ENCODE measurements at regions not wholly inside any gene's neighbourhood (a gene's known extent, or its start where the extent isn't known, plus 50 kb on each side); places are given as distances from the start of the nearest gene placed in this dataset.
"Not testable (repeated sequence)": the region's sequence is repeated elsewhere in the genome, so short reads cannot be mapped to it uniquely, and the experiment has no call there.

GRCh38 chr15:99466701-99467337, 99.0 kb upstream of the MEF2A start:
- Histone ChIP-seq H2AK5ac (ENCODE audit: low read length, severe bottlenecking) (no peak overlapping the region), H3K9ac (ENCODE audit: low read length) (no peak overlapping the region), H4K8ac (ENCODE audit: low read length) (peak overlapping the region; percentile 7), H2BK5ac (ENCODE audit: low read depth, low read length, poor library complexity, severe bottlenecking) (no peak overlapping the region), H3K18ac (ENCODE audit: low read depth in 1 of 2, low read length in 2 of 2) (no peak overlapping the region), H2AFZ (ENCODE audit: low read depth, low read length) (peak overlapping the region; percentile 30), H2BK12ac (ENCODE audit: low read length in 2 of 2) (no peak overlapping the region), H3K23ac (ENCODE audit: low read length in 2 of 2) (no peak overlapping the region), H3K79me1 (replicated peaks; ENCODE audit: low read length, poor library complexity, severe bottlenecking) (no peaks in the 10 kb centered on the region), H3K36me3 (ENCODE audit: control insufficient read depth in 1 of 2, insufficient read depth in 2 of 2, low read depth in 1 of 2, low read length in 2 of 2) (no peaks in the 10 kb centered on the region), H2BK120ac (ENCODE audit: low read depth, low read length) (no peak overlapping the region), H3K9me3 (ENCODE audit: control insufficient read depth, low read length) (peaks cover 6% of the 10 kb centered on the region), H3K14ac (ENCODE audit: low read length in 2 of 2) (peak overlapping the region in 1 of 2 experiments; percentile 12), H3K4me2 (ENCODE audit: low read length, poor library complexity, severe bottlenecking) (no peak overlapping the region), H4K91ac (ENCODE audit: low read length) (no peak overlapping the region), H3K27ac (ENCODE audit: low read length, poor library complexity, severe bottlenecking) (no peak overlapping the region), H3K4me1 (ENCODE audit: control insufficient read depth, insufficient read depth, low read depth, low read length) (peaks cover 3% of the 10 kb centered on the region), H3K4ac (ENCODE audit: low read depth in 1 of 2, low read length in 2 of 2) (no peak overlapping the region), H2BK15ac (ENCODE audit: low read depth, poor library complexity, severe bottlenecking) (no peak overlapping the region), H3K27me3 (ENCODE audit: control insufficient read depth in 1 of 2, insufficient read depth in 1 of 2, low read length in 2 of 2) (no peaks in the 10 kb centered on the region), H3K4me3 (ENCODE audit: insufficient read depth in 1 of 2, low read depth in 1 of 2, low read length in 2 of 2) (no peak overlapping the region)
- no peak for DNase-seq
- 90% methylated on average over 18 of the region's 18 CpGs for WGBS

GRCh38 chr15:99467338-99467720, 98.5 kb upstream of the MEF2A start:
- Histone ChIP-seq H3K23ac (ENCODE audit: low read length in 2 of 2) (no peak overlapping the region), H2AK5ac (ENCODE audit: low read length, severe bottlenecking) (no peak overlapping the region), H3K4me3 (ENCODE audit: insufficient read depth in 1 of 2, low read depth in 1 of 2, low read length in 2 of 2) (no peak overlapping the region), H2BK15ac (ENCODE audit: low read depth, poor library complexity, severe bottlenecking) (no peak overlapping the region), H3K9me3 (ENCODE audit: control insufficient read depth, low read length) (peaks cover 6% of the 10 kb centered on the region), H4K91ac (ENCODE audit: low read length) (no peak overlapping the region), H3K27me3 (ENCODE audit: control insufficient read depth in 1 of 2, insufficient read depth in 1 of 2, low read length in 2 of 2) (no peaks in the 10 kb centered on the region), H3K18ac (ENCODE audit: low read depth in 1 of 2, low read length in 2 of 2) (no peak overlapping the region), H2AFZ (ENCODE audit: low read depth, low read length) (no peak overlapping the region), H4K8ac (ENCODE audit: low read length) (peak overlapping the region; percentile 7), H2BK120ac (ENCODE audit: low read depth, low read length) (no peak overlapping the region), H3K4ac (ENCODE audit: low read depth in 1 of 2, low read length in 2 of 2) (no peak overlapping the region), H3K14ac (ENCODE audit: low read length in 2 of 2) (no peak overlapping the region), H3K27ac (ENCODE audit: low read length, poor library complexity, severe bottlenecking) (no peak overlapping the region), H2BK5ac (ENCODE audit: low read depth, low read length, poor library complexity, severe bottlenecking) (no peak overlapping the region), H2BK12ac (ENCODE audit: low read length in 2 of 2) (peak overlapping the region in 1 of 2 experiments; percentile 29), H3K79me1 (replicated peaks; ENCODE audit: low read length, poor library complexity, severe bottlenecking) (no peaks in the 10 kb centered on the region), H3K4me2 (ENCODE audit: low read length, poor library complexity, severe bottlenecking) (no peak overlapping the region), H3K4me1 (ENCODE audit: control insufficient read depth, insufficient read depth, low read depth, low read length) (peaks cover 3% of the 10 kb centered on the region), H3K9ac (ENCODE audit: low read length) (no peak overlapping the region), H3K36me3 (ENCODE audit: control insufficient read depth in 1 of 2, insufficient read depth in 2 of 2, low read depth in 1 of 2, low read length in 2 of 2) (no peaks in the 10 kb centered on the region)
- 93% methylated on average over 11 of the region's 14 CpGs for WGBS
- no peak for DNase-seq

- DNase-seq = no peak
- H3K9ac ChIP-seq (ENCODE audit: low read length) = no peak overlapping the region
These were observed 97.8 kb upstream of the MEF2A start for GRCh38 chr15:99467853-99468464.

GRCh38 chr15:99470204-99470603, 95.6 kb upstream of the MEF2A start:
- not testable (repeated sequence) for H2BK5ac ChIP-seq (ENCODE audit: low read depth, low read length, poor library complexity, severe bottlenecking); H3K9ac ChIP-seq (ENCODE audit: low read length); H3K27ac ChIP-seq (ENCODE audit: low read length, poor library complexity, severe bottlenecking); H2BK15ac ChIP-seq (ENCODE audit: low read depth, poor library complexity, severe bottlenecking); H2BK12ac ChIP-seq (ENCODE audit: low read length in 2 of 2); H3K14ac ChIP-seq (ENCODE audit: low read length in 2 of 2); H3K18ac ChIP-seq (ENCODE audit: low read depth in 1 of 2, low read length in 2 of 2); H4K8ac ChIP-seq (ENCODE audit: low read length); H3K79me1 ChIP-seq (replicated peaks; ENCODE audit: low read length, poor library complexity, severe bottlenecking); DNase-seq; H3K36me3 ChIP-seq (ENCODE audit: control insufficient read depth in 1 of 2, insufficient read depth in 2 of 2, low read depth in 1 of 2, low read length in 2 of 2); H3K4me3 ChIP-seq (ENCODE audit: insufficient read depth in 1 of 2, low read depth in 1 of 2, low read length in 2 of 2); H3K9me3 ChIP-seq (ENCODE audit: control insufficient read depth, low read length); H2AFZ ChIP-seq (ENCODE audit: low read depth, low read length); H2BK120ac ChIP-seq (ENCODE audit: low read depth, low read length); H3K4me1 ChIP-seq (ENCODE audit: control insufficient read depth, insufficient read depth, low read depth, low read length); H3K4me2 ChIP-seq (ENCODE audit: low read length, poor library complexity, severe bottlenecking); H3K4ac ChIP-seq (ENCODE audit: low read depth in 1 of 2, low read length in 2 of 2); H3K27me3 ChIP-seq (ENCODE audit: control insufficient read depth in 1 of 2, insufficient read depth in 1 of 2, low read length in 2 of 2); H4K91ac ChIP-seq (ENCODE audit: low read length); H2AK5ac ChIP-seq (ENCODE audit: low read length, severe bottlenecking); H3K23ac ChIP-seq (ENCODE audit: low read length in 2 of 2)
- WGBS = 100% methylated on average over 1 of the region's 3 CpGs

More at GRCh38 chr15:99467853-99468464, 97.8 kb upstream of the MEF2A start:
- Histone ChIP-seq H3K23ac (ENCODE audit: low read length in 2 of 2) (no peak overlapping the region), H3K14ac (ENCODE audit: low read length in 2 of 2) (no peak overlapping the region), H3K79me1 (replicated peaks; ENCODE audit: low read length, poor library complexity, severe bottlenecking) (no peaks in the 10 kb centered on the region), H3K36me3 (ENCODE audit: control insufficient read depth in 1 of 2, insufficient read depth in 2 of 2, low read depth in 1 of 2, low read length in 2 of 2) (no peaks in the 10 kb centered on the region), H3K4me3 (ENCODE audit: insufficient read depth in 1 of 2, low read depth in 1 of 2, low read length in 2 of 2) (no peak overlapping the region), H2BK5ac (ENCODE audit: low read depth, low read length, poor library complexity, severe bottlenecking) (no peak overlapping the region), H3K4ac (ENCODE audit: low read depth in 1 of 2, low read length in 2 of 2) (no peak overlapping the region), H2AK5ac (ENCODE audit: low read length, severe bottlenecking) (no peak overlapping the region), H3K27ac (ENCODE audit: low read length, poor library complexity, severe bottlenecking) (no peak overlapping the region), H3K4me2 (ENCODE audit: low read length, poor library complexity, severe bottlenecking) (no peak overlapping the region), H3K27me3 (ENCODE audit: control insufficient read depth in 1 of 2, insufficient read depth in 1 of 2, low read length in 2 of 2) (no peaks in the 10 kb centered on the region), H2BK120ac (ENCODE audit: low read depth, low read length) (no peak overlapping the region), H4K91ac (ENCODE audit: low read length) (no peak overlapping the region), H4K8ac (ENCODE audit: low read length) (no peak overlapping the region), H2BK12ac (ENCODE audit: low read length in 2 of 2) (no peak overlapping the region), H2BK15ac (ENCODE audit: low read depth, poor library complexity, severe bottlenecking) (no peak overlapping the region), H3K18ac (ENCODE audit: low read depth in 1 of 2, low read length in 2 of 2) (no peak overlapping the region), H3K4me1 (ENCODE audit: control insufficient read depth, insufficient read depth, low read depth, low read length) (peaks cover 3% of the 10 kb centered on the region), H3K9me3 (ENCODE audit: control insufficient read depth, low read length) (peaks cover 6% of the 10 kb centered on the region), H2AFZ (ENCODE audit: low read depth, low read length) (no peak overlapping the region)
- WGBS = 98% methylated on average over 3 of the region's 4 CpGs

All from mesenchymal stem cell (in vitro differentiated cells and primary cell).